Muscle layer of duodenum (tissue), 2 donors: ENCODE measurements at regions not wholly inside any gene's neighbourhood (a gene's known extent, or its start where the extent isn't known, plus 50 kb on each side); places are given as distances from the start of the nearest gene placed in this dataset.
"Not testable (repeated sequence)": the region's sequence is repeated elsewhere in the genome, so short reads cannot be mapped to it uniquely, and the experiment has no call there.

Experiments used
- H3K27ac ChIP-seq: one replicate; pipeline ENCODE4 v1.7.0; 2013; ENCODE audit warnings: mild to moderate bottlenecking, low read length
- H3K27me3 ChIP-seq: one replicate; pipeline ENCODE4 v1.7.0; 2013; ENCODE audit warnings: low read depth, mild to moderate bottlenecking, control low read depth, low read length
- H3K36me3 ChIP-seq, 2 donors: one replicate each; pipeline ENCODE4 v1.7.0; 2013; ENCODE audit warnings: low read length in 2 of 2, control low read depth in 1 of 2, mild to moderate bottlenecking in 1 of 2; ENCODE audit not compliant: insufficient read depth in 2 of 2, control insufficient read depth in 1 of 2
- H3K4me1 ChIP-seq, 2 donors: one replicate each; pipeline ENCODE4 v1.7.0; 2013; ENCODE audit warnings: low read length in 2 of 2, mild to moderate bottlenecking in 2 of 2, control low read depth in 1 of 2, moderate library complexity in 1 of 2; ENCODE audit not compliant: insufficient read depth in 2 of 2, control insufficient read depth in 1 of 2
- H3K4me3 ChIP-seq, 2 donors: one replicate each; pipeline ENCODE4 v1.7.0; 2013; ENCODE audit warnings: low read length in 2 of 2, low read depth in 1 of 2, mild to moderate bottlenecking in 1 of 2
- H3K9me3 ChIP-seq, 2 donors: one replicate each; pipeline ENCODE4 v1.7.0; 2013; ENCODE audit warnings: low read length in 2 of 2, control low read depth in 1 of 2, mild to moderate bottlenecking in 1 of 2; ENCODE audit not compliant: control insufficient read depth in 1 of 2
- donor health status: healthy.

- Histone ChIP-seq H3K27me3 (no peaks in the 10 kb centered on the region), H3K4me3 (no peak overlapping the region), H3K4me1 (no peaks in the 10 kb centered on the region), H3K27ac (no peak overlapping the region), H3K9me3 (peaks cover 0 to 4% of the 10 kb centered on the region in 2 donors), H3K36me3 (no peaks in the 10 kb centered on the region)
These were observed 191.5 kb upstream of the IPO5 start for GRCh38 chr13:97761796-97762540.

GRCh38 chr13:97766749-97767148, 186.7 kb upstream of the IPO5 start:
- Histone ChIP-seq H3K27ac (no peak overlapping the region), H3K36me3 (no peaks in the 10 kb centered on the region), H3K27me3 (no peaks in the 10 kb centered on the region), H3K9me3 (peaks cover 0 to 4% of the 10 kb centered on the region in 2 donors), H3K4me1 (no peaks in the 10 kb centered on the region), H3K4me3 (no peak overlapping the region)

- Histone ChIP-seq H3K4me1 (no peaks in the 10 kb centered on the region), H3K27ac (no peak overlapping the region), H3K36me3 (no peaks in the 10 kb centered on the region), H3K9me3 (no peaks in the 10 kb centered on the region), H3K27me3 (no peaks in the 10 kb centered on the region), H3K4me3 (no peak overlapping the region)
These were observed 185.3 kb upstream of the IPO5 start for GRCh38 chr13:97768134-97768533.

GRCh38 chr13:97770231-97770630, 183.2 kb upstream of the IPO5 start:
- not testable (repeated sequence) for H3K36me3 ChIP-seq, H3K9me3 ChIP-seq, H3K27ac ChIP-seq, H3K27me3 ChIP-seq, H3K4me3 ChIP-seq, H3K4me1 ChIP-seq

- H3K27me3 ChIP-seq, H3K36me3 ChIP-seq, H3K4me3 ChIP-seq, H3K27ac ChIP-seq, H3K4me1 ChIP-seq, H3K9me3 ChIP-seq: not testable (repeated sequence)
These were observed 181.0 kb upstream of the IPO5 start for GRCh38 chr13:97772466-97772865.

GRCh38 chr13:97774391-97775100, 178.9 kb upstream of the IPO5 start:
- not testable (repeated sequence) for H3K36me3 ChIP-seq, H3K4me1 ChIP-seq, H3K9me3 ChIP-seq, H3K4me3 ChIP-seq, H3K27ac ChIP-seq, H3K27me3 ChIP-seq

GRCh38 chr13:97780486-97780885, 173.0 kb upstream of the IPO5 start:
- no peak overlapping the region for H3K4me3 ChIP-seq
- H3K36me3 ChIP-seq: no peaks in the 10 kb centered on the region
- no peak overlapping the region for H3K27ac ChIP-seq
- no peaks in the 10 kb centered on the region for H3K27me3 ChIP-seq
- H3K4me1 ChIP-seq: no peaks in the 10 kb centered on the region
- H3K9me3 ChIP-seq: no peaks in the 10 kb centered on the region

GRCh38 chr13:97781891-97782305, 171.6 kb upstream of the IPO5 start:
- no peaks in the 10 kb centered on the region for H3K4me1 ChIP-seq
- H3K9me3 ChIP-seq: no peaks in the 10 kb centered on the region

GRCh38 chr13:97786510-97786909, 167.0 kb upstream of the IPO5 start:
- H3K4me3 ChIP-seq: no peak overlapping the region
- no peaks in the 10 kb centered on the region for H3K27me3 ChIP-seq
- H3K36me3 ChIP-seq: no peaks in the 10 kb centered on the region
- peaks cover 0 to 12% of the 10 kb centered on the region in 2 donors for H3K9me3 ChIP-seq
- H3K27ac ChIP-seq: no peak overlapping the region
- no peaks in the 10 kb centered on the region for H3K4me1 ChIP-seq

More at GRCh38 chr13:97781891-97782305, 171.6 kb upstream of the IPO5 start:
- no peaks in the 10 kb centered on the region for H3K36me3 ChIP-seq
- H3K27me3 ChIP-seq: no peaks in the 10 kb centered on the region
- H3K27ac ChIP-seq: no peak overlapping the region
- no peak overlapping the region for H3K4me3 ChIP-seq

- Histone ChIP-seq H3K9me3 (peaks cover 0 to 18% of the 10 kb centered on the region in 2 donors), H3K4me1 (peaks cover 0 to 5% of the 10 kb centered on the region in 2 donors), H3K4me3 (no peak overlapping the region), H3K36me3 (no peaks in the 10 kb centered on the region), H3K27ac (no peak overlapping the region), H3K27me3 (no peaks in the 10 kb centered on the region)
These were observed 155.9 kb upstream of the IPO5 start for GRCh38 chr13:97797553-97797952.

GRCh38 chr13:97798171-97798821, 155.2 kb upstream of the IPO5 start:
- no peaks in the 10 kb centered on the region for H3K36me3 ChIP-seq
- H3K27me3 ChIP-seq: no peaks in the 10 kb centered on the region
- H3K4me3 ChIP-seq: no peak overlapping the region
- H3K27ac ChIP-seq: no peak overlapping the region
- H3K9me3 ChIP-seq: peaks cover 0 to 11% of the 10 kb centered on the region in 2 donors
- peaks cover 0 to 5% of the 10 kb centered on the region in 2 donors for H3K4me1 ChIP-seq
